GM21737 (cell line): ENCODE measurements at regions not wholly inside any gene's neighbourhood (a gene's known extent, or its start where the extent isn't known, plus 50 kb on each side); places are given as distances from the start of the nearest gene placed in this dataset.

ENCODE experiments used
- ATAC-seq: cut with Tn5 transposase; IDR thresholded peaks from one replicate; pipeline ENCODE4 v1.9.1; 2021; ENCODE audit warnings: mild to moderate bottlenecking, moderate library complexity; ENCODE audit not compliant: unreplicated experiment

GRCh38 chr22:46052801-46053562, 76.0 kb upstream of the WNT7B start:
- no peak for ATAC-seq

DNA sequence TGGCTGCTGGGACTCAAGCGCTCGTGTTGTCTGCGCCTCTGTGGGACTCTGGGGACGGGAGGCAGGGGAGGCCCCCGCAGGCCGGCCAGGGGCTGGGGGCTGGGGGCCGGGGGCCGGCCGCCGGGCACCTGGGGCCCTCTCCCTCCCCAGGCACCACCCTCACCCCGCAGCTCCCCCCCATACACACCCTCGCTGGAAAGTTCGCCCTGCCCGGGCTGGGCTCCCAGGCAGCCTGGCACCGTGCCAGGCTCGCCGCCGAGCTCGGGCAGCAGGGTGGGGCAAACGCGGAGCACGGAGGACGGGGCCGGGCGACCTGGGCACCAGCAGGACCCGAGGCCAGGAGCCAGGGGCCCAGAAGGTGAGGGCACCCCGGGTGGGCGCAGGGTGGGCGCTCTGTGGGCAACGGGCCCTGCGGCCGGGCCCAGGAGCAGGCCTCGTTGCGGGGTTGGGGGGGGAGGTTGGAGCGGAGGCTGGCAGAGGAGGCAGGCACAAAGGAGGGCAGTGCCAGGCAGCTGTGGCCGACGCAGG, 76.7 kb upstream of the WNT7B start:
- no peak for ATAC-seq

GRCh38 chr22:46054091-46055073, 77.4 kb upstream of the WNT7B start:
- no peak for ATAC-seq

DNA sequence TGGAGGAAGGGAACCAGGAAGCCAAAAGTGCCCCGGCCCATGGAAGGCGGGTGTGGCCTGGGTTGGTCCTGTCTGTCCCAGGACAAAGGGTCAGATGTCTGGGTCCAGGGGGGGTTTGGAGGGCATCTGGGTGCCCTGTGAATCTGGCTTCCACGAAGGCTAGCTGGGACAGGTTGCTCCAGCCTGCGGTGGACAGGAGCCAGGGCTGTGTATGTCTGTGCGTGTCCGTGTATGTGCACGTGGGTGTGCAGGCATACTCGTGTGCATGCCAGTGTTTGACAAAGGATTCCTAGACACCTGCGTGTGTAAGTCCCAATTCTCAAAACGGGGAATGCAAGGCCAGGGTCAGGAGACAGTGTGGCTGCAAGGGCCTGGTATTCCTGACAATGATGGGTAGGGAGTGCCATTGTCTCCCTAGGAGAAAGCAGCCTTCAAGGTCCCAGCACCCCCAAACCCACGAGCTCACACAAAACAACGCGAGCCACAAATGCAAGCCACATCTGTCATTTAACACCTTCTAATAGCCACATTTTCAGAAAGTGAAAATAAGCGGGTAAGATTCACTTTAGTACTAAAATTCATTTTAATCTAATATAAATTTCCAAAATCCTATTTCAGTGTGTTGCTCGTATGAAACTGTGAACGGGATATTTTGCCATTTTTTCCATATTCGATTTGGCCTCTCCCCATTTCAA, 78.4 kb upstream of the WNT7B start:
- no peak for ATAC-seq

- no peak for ATAC-seq
Measured at GRCh38 chr22:46055911-46056545, 79.1 kb upstream of the WNT7B start.

DNA sequence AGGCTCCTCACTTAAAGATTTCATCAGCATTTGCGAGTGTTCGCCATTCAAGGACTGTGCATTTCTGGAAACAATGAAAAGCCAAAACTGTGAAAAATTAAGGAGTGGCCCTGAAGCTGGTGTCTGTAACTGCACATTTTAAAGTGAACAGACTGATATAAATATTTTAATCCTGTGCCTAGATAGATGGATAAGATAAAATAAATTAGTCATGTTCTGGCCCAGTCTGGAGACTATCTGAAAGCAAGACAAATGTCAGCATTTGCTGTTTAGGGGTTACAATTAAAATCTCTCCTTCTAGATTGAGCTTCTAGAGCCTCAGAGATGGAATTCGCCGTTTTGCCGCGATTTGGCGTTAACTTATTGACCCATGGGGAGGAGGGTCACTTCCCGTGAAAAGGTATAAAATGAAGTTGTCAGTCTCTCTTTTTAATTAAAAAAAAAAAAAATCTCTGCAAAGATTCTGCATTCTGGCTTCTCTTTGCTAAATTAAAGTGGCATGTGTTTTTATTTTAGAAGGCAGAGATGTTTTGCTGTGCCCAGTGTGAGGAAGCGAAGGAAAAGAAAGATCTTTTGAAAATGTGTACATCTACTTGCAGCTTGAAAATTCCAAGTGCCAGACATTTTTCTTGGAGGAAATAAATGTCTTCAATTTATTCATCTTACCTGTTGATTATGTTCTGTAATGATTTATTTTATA, 79.7 kb upstream of the WNT7B start:
- no peak for ATAC-seq

DNA sequence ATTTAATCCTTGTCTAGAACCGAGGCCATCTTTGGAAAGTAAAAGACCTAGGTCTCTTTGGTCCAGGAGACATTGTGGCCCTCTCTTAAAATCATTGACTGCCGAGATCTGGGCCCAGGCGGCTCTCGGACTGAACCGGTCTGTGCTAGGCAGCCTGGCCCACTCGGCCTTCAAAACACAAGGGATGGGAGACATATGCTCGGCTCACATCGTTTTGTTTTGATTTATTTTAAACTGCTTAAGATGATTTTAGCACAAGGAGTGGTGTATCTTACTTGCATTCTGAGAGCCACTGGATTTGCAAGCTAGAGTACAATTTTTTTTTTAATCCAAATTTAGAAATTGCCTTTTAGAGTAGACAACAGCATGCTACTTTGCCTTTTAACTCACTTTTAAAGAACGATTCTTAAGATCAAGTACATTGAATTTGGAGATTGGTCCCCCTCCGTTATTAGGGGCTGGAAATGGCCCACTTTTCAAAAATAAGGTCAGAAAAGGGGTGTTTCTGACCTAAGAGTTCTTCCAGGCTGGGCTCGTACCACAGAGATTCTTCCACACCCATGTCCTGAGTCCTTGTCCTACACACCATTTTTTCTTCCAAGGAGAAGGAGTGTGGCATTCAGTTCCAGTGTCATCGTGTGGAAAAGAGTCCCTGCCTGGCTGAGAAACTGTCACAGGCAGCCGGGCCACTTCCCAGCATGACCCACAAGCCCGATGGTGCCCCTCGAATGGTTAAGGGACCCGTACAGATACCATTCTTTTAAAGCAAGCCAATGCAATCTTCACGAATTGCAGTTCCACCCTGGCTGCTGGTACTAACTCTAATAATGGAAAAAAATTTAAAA, 80.5 kb upstream of the WNT7B start:
- ATAC-seq: no peak

DNA sequence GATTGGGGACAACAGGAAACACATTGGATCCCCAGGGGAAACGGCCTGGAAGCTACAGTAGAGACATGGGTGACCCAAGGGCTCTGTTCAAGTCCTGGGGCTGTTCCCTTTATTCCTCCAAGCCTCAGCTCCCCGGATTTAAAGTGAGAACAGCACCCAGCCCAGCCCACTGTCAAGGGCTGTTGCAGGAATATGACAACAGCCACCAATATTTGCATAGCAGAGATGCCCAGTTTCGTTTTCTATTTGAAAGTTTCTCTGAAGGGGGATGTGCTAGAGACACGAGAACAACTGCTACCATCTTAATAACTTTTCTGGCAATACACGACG, 81.1 kb upstream of the WNT7B start:
- peak; percentile 74 for ATAC-seq

DNA sequence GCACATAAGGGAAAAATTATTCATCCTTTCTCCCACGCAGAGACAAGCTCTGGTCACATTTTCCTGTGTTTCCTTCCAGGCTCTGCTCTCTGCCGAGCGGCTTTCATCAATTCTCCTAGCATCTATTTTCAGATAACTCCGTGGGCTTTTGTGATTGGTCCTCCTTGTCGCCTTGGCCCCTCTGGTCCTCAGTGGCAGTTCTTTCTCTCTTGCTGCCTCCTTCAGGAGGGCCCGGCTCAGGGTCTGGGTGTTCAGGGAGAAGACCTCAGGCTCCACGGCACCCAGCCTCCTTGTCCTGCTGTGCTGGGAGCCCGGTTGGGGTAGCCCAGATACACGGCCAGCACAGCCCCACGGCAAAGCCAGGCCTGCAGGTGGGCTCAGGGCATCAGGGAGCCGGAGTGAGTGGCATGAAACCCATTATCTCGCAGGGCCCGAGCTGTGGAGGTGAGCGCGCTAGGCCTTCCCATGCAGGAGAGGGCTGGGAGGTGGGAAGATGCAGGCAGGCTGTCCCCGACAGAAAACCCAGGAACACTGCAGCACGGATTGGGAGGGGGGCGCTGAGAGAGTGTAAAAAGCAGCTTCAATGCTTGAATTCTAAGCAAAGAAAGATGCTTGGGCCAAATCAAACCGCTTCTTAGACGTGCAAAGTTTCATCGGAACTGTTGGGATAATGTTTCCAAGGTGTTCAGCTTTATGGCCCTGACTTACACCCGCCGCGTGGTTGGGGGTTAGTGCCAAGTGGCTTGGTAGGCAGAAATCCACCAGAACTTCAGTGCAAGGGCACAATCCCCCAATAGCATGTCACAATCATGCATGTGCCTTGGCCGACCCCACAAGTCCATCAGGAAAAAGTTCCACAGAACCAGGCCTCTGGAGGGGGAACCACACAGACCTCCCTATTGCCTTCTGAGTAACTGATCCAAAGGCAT, 81.9 kb upstream of the WNT7B start:
- ATAC-seq: no peak

- no peak for ATAC-seq
Measured at GRCh38 chr22:46060292-46061123, 83.5 kb upstream of the WNT7B start.

DNA sequence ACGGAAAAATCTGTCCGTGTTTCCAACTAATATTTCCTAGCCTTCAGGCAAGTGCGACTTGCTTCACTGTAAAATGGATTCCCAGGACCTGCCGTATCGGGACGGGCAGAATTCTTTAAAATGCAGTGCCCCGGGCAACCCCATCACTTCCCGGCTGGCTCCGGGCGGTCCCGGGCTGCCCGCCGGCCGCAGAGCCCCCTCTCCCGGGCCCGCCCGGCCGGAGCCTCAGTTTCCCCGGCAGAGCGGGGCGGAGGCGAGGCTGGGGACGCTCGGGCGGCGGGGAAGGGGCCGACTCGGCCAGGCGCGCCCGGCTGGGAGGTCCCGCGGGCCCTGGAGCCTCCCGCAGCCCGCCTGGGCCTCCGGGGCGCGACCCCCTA, 84.2 kb upstream of the WNT7B start:
- no peak for ATAC-seq

DNA sequence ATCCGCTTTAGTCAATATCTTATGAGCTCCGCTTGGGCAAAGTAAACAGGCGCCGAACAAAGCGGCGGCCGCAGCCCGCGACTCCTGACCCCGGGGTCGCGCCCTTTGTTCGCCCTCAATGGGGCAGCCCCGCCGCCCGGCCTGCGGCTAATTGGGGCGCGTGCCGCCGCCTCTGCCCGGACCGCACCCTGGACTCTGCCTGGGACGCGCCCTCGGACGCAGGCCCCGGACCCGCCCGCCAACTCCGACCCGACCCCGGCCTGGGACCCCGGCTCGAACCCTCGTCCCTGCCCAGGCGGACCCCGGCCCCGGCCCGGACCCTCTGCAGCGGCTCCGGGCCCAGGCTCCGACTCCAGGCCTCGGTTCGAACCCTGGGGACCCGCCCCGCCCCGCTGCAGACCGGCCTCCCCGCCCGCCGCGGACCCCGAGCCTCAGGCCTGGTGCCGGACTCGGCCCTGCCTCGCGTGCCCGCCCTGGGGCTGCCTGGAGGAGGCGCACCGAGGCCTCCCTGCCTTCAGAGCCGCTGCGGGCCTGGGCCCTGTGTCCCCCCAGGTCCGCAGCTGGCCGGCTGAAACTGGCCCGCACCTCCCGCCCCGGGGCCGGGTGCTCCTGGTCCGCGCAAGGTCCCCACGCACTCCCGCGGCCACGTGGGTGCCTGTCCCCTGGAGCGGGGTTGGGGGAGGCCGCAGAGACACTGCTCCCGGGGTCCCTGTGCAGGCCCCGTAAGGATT, 84.7 kb upstream of the WNT7B start:
- ATAC-seq: no peak

DNA sequence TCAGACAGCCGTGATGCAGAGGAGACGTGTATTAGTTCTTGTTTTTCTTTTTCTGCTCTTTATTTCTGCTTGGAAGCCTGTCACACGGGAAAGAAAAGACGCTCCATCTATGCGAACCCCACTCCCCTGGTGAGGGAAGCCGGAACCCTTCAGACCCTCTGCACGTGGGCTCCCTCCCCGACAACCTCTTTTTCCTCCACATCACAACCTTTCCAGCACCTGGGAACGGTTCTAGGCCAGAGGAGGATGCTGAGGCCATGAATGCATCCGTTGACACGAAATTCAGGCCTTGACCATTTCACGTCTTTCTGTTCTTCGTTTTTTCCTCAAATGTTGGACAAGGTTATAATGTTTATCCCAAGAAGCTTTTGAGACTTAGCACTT, 85.3 kb upstream of the WNT7B start:
- no peak for ATAC-seq

GRCh38 chr22:46062971-46063631, 86.1 kb upstream of the WNT7B start:
- no peak for ATAC-seq

DNA sequence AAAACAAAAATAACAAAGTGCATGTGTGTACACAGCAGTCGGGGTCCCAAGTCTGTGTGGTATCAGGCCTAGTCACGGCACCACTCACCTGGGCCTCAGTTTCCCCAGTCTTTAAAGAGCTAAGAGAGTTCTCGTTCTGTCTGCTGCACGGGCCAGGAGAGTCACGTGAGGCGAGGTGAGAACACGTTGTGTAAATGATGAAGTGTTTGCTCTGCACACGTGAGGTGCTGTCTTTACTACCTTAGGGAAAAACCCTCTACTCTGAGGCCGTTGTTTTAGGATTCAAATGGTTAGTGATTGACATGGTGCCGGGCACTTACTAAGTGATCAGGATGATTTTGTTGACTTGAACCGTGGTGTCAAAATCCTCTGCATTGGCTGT, 86.5 kb upstream of the PPARA start:
- no peak for ATAC-seq

GRCh38 chr22:46064228-46064965, 85.9 kb upstream of the PPARA start:
- no peak for ATAC-seq
